ENCODE measurements at regions not wholly inside any gene's neighbourhood (a gene's known extent, or its start where the extent isn't known, plus 50 kb on each side); places are given as distances from the start of the nearest gene placed in this dataset.
"Not testable (repeated sequence)": the region's sequence is repeated elsewhere in the genome, so short reads cannot be mapped to it uniquely, and the experiment has no call there.

DNA sequence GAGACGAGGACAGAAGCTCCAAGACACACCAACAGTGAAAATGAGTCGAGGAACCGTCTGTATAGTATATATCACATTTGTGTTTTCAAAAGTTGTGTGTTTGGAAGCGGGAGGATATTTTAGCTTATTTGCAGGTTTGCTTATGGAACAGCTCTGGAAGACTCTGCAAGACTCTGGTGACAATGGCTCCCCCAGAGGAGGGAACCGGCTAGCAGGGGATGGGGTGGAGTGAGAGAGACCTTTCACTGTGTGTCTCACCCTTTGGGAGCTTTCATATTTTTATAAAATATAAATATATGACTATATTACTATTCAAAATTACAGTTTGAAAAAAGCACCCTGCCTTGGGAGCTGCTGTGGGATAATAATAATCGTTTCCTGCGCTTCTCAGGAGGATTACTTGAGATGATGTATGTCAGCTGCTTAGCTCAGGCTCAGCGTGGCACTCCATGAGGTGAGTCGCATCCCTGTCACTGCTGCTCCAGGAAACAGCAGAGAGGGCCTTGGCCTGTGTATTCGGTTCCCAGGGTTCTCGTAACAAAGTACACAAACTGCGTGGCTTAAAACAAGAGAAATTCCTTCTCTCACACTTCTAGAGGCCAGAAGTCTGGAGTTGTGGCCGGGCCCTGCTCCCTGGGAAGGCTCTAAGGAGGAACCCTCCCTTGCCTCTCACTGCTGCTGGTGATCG, 183.9 kb downstream of the FAM43A start:
- DNase-seq: no peak

DNA sequence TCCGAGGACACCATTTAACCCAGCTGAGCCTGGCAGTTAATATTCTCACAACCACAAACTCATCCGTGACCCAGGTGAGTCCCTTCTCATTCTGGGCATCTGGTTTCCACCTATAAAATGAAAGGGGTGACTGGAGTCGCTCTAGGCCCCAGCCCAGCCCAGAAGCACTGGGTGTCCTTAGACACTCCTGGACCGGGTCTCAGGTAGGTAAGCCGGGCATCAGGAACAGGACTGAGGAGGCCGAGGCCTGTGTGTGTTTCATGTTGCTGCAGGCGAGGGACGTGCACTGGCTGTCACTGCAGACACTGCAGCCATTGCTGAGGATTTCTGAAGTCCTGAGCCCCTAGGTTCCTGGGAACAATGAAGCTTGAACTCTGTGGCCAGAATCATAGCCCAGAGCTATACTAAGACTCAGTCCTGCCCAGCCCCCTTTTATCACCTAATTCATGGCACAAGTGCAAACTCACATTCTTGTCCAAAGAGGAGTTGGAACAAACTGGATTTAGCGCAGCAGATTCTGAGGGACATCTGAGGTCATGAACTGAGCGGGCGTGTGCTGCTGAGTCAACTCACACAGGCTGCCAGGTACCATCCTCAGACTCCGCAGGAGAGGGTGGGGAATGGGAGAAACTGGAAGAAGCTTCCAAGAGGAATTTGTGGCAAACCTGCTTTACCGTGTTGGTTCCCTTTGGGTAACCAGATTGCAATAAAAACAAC, 184.9 kb downstream of the FAM43A start:
- DNase-seq: no peak

DNA sequence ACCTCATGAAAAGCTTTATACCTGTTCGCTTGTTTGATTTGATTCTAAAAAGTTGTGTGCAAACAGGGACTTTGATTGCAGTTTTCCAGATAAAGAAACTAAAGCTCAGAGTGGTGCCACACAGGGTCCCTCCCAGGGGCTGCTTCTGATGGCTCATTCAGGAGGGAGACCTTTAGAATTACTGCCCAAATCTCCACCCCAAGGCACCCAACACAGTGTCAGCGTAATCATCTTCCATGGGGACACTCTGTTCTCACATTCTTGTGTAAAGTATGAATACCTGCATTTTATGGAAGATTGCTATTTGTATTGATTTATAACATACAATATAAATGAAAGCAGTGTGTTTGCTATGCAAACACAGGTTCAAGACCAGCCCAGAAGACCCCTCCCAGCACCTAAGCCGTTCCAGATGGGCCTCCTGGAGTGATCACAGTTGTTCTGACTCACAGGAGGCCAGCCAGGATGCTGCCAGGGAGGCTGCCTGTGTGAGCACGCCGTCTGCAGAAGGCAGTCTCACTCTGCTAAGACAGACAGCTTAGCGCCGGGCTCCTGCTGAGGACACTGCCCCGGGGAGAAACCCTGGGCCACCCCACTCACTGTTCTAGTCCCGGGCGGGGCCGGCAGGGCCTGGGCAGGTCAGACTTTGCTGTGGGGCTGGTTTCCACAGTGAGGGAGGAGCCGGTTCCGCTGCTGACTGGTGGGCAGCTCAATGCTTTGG, 185.6 kb downstream of the FAM43A start:
- DNase-seq: peak; percentile 94

DNA sequence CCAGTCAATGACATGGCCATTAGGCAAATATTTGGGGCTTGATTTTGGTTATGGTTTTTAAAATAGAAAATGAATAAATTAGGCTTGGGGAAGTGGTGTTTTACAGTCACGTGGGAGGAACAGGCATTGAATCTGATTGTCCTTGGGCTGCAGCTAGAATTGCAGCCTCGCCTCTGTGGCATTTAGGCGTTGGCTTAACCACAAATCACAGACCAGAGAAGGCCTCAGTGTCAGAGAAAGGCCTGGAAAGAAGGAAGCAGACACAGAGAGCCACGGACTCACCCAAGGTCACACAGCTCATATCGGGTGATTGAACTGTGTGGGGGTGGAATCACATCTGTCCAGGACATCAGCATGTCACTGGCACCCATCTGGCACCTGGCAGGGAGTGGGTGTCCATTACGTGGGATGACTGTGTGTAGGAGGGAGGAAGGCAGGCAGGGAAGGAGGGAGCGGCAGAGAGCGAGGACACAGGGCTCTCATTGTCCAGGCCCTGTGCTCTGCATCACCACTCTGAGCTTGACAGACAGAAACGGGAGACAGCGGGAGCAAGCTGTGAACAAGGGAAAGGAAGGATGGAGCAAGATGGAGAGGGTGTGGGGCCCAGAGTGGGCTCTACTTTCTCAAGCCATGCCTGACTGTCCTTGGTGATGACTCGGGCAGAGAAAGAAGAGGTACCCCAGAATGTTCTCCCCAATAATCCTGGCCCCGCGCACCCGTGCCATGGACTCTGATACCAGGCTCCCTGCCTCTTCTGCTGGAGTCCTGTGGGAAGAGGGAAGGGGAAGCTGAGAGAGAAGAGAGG, 186.4 kb downstream of the FAM43A start:
- peak; percentile 16 for DNase-seq

DNA sequence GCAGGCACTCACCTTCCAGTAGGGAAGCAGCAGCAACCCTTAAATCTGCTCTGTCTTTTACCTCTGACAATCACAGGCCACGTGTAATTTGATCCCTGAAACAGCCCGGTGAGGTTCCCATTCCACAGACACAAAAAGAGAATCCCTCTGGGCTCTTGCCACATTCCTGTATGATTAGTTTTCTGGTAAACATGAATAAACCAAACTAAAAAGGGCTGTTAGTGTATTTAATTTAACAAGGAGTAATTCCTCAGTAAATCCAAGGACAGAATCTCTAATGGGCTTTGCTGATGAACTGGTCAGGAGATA, 186.9 kb downstream of the FAM43A start:
- no peak for DNase-seq

DNA sequence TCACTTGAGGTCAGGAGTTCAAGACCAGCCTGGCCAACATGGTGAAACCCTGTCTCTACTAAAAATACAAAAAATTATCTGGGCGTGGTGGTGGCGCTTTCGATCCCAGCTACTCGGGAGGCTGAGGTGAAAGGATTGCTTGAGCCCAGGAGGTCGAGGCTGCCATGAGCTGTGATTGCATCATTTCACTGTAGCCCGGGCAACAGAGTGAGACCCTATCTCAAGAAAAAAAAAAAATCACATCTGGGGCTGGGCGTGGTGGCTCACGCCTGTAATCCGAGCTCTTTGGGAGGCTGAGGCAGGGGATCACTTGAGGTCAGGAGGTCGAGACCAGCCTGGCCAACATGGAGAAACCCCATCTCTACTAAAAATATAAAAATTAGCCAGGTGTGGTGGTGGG, 187.8 kb downstream of the FAM43A start:
- not testable (repeated sequence) for DNase-seq

DNA sequence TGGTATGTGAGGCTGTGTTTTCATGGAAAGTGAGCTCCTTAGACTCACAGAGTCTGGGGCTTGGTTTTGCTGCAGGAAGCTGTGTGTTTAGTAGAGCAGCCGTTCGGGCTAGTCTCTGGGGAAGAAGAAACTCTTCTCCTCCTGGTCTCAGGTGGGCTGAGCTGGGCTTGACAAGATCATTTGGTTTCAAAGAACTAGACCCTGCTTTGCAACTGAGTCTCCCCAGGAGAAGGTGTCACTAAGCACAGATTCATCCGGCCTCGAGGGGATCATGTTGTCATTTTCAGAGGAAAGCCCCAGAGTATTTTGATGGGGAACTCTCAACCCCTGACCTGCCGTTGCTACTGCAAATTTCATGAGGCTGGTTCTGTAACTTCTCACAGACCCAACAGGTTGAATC, 188.5 kb downstream of the FAM43A start:
- DNase-seq: no peak

DNA sequence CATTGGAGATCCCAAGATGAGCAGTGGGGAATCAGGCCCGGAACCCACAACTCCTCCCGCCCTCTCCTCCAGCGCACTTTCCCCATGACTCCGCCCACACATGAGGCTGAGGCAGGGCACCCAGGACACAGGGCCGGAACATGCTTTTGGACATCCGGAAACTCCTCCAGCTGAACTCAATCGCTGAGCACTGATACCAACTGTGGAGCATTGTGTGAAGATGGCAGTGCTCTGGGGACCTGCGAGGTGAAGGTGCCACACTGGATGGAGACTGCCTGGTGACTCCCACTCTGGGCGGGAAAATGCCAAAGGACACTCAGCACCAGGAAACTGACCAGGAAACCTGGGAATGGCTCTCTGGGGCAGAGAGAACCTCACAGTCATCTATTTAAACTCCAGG, 189.1 kb downstream of the FAM43A start:
- DNase-seq: no peak

DNA sequence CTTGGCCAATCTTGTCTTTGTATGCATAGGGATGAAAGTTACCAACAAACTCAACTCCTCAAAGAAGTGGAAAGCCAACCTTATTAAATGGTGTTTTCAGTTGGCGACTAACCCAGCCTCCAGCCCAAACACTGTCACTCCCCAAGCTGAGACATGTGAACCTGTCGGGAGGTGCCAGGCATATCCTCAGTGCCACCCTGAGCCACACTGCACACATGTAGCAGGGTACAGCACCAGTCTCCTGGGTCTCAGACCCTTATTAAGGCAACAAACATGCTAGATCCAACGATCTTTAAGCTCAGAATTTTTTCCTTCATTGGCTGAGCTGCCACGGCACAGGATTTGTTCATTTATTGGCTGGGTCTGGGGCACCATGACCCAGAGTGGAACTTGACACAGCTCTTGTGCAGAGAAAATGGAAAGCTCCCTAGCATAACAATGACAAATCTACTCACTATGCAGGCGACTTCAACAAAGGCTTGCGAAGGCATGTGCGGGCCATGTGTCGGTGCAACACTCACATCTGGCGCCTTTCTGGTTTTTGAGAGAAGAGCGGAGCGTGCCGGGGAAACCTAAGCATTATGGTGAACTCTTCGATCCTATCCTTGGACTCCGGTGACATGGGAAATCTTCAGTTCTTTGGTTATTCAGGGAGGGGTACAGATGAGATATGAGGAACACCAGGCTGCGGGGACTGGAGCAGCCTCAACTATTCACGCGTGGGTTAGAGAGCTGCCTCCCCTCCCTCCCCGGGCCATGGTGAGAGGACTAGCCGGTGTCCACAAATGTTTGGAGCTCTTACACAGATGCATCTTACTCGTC, 190.1 kb downstream of the FAM43A start:
- DNase-seq: no peak

DNA sequence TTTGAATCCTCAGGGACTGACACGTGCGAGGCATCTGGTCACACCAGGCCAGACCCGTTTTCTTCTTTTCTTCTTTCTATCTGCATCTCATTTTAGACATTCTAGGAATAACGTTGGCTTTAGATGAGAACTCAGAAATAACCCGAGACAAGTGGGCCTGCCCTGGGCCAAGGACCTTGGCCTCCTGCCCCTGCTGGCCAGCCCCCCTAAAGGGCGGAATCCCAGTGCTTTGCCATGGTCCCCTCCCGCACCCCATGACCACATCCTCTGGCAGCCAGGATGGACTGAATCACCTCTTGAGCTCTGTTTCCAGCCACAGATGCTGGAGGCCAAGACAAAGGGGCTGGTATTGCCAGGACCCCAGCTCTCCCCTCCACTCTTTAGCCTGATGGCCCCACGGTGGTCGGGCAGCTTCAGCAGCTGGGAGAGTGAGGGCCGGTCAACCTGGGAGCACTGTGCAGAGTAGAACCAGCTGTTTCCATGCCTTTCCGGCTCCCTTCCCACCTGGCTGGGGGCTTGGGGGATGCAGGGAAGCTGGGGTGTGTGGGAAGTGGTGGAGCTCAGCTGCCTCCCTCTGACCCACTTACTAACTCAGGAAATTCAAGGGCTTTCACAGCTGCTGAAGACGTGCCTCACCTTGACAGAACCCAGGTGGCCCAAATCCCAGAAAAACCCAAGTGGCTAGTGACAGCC, 190.9 kb downstream of the FAM43A start:
- no peak for DNase-seq

DNA sequence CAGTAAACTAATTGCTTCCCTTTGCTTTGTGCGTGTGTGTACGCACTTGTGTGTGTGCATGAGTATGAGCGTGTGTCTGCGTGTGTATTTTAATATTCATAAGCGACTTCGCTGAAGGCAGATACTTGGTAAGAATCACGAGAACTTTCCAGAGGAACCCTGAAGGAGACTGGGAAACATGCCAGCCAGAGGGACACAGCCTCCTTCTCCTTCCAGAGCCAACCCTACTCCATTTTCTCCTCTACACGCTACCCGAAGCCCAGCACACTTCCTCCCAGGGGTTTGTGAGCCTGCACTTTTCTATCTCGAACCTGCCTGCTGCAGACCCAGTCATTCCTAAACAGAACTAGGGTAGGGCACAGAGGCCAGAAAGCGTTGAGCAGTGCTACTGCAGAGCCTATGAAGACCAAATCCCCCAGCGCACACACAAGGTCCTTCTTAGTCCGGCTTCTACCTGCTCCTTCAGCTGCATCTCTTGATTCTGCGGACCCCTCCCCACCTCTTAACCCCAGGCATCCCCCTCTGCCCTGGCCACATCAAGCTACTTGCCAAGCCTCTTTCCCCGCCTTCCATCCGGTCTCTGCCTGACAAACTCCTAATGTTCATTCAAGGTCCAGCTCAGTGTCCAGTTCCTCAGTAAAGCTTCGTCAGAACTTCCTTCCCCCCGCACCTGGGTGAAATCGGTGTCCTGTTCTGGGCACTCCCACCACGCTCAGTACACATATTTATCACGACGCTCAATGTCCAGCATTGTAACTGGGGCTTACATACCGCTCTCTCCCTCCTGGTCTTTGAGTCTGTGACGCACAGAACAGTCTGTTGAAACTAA, 191.8 kb downstream of the FAM43A start:
- no peak for DNase-seq

DNA sequence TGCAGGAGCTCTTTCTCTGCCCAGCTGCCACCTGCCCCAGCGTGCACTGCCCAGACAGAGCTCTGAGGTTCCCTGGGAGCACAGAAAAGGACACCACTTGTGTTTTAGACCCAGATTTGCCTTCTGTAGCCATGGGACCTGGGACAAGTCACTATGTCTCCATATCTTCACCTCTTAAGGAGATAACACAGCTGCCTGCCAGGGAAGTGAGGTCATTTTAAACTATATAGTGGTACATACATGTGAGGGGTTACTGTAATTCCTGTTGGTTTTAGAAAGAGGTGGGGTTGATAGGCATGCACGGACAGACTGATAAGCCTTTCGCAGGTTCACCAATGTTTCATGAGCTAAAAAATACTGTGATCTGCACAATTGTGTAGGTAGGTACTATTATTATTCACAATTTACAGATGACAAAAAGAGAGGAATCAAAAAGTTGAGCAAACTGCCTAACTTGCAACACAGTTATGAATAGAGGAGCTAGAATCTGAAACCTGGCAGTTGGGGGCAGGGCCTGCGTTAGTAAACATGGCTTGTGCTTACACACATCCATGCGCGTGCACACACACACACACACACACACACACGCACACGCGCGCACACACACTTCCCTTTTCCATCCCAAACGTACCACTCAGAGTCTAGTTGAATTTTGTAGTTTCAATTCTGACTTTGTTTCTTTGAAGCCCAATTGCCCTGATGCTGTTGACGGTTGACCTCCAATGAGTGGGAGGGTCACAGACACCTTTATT, 193.6 kb downstream of the FAM43A start:
- DNase-seq: no peak

DNA sequence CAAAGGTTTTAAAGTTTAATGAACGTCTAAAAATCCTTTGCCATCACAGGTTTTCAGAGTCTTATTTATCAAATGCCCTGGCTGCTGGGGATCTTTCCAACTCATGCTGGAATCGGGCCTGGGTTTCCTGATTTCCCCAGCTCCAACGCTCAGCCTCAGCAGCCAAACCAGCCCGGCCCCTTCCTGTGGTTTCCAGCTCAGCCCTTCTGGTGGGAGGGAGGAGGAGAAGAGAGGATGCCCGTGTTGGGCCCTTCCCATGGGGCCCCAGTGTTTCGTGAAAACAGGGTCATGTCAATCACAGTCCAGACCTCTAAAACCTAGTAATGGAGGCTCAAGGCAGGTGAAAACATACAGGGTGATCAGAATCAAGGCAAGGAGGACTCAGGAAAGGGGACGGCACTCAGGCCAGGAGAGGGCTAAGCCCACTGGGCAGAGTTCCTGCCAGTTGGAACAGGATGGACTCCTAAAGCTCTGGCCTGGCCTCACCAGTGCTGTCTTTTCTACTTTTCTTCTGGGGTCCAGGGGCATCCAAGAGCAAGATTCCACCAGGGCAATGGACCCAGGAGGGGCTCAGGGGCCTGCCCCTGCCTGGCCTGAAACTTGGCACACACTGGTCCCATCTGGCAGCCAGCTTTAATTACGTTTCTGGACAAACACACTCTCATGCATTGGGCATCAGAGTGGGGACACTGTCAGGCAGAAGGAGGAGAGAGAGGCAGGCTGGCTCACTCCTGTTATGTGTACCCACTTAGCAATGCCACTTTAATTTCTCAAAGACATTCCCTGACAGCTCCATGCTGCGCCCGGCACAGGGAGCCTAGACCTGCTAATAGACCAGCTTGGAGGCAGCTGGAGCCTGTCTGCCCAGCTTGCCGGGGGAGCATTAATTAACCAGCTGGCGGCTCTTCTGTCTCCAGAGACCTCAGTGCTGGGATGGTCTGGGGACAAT, 194.6 kb downstream of the FAM43A start:
- DNase-seq: peak; percentile 97

DNA sequence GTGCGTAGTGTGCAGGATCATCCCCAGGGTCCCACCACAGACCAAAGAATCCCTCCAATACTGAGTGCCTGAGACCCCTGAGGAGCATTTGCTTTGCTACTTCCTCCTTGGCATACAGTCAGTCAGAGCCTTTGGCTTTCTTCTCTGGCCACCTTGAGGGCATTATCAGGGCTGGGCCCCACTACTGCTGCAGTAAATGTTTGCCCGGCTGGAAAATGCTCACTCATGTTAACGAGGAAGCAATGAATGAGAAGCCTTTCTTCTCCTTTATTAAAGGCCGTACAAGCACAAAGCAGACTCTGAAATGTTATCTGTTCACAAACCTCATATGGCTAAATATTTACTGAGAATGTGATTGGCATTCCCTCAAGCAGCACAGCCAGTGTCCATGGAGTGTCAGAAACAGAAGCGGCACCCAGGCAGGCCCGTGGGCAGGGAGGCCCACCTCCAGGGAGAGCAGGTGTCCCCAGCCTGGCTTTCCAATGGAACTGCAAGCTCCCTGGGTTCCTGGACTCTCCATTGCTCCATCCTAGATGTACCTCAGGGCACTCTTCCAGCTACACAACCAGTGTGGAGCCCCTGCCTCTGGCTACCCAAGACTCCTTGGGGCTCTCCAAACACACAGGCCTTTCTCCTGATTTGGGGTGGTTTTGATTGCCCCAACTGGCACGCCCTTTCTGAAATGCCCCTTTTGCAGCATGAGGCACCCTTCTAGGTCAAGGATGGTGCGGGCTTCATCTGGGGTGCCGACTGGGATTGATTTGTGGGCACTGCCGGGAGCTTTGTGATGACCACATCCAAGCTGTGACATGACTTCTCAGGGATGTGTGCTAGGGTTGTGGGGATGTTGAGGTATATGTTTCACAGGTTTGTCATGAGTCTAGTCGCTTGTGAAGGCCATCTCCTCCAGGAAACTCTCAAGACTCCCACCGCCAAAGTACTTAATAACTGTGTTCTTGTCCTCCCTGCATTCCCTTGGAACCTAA, 195.6 kb downstream of the FAM43A start:
- DNase-seq: no peak

DNA sequence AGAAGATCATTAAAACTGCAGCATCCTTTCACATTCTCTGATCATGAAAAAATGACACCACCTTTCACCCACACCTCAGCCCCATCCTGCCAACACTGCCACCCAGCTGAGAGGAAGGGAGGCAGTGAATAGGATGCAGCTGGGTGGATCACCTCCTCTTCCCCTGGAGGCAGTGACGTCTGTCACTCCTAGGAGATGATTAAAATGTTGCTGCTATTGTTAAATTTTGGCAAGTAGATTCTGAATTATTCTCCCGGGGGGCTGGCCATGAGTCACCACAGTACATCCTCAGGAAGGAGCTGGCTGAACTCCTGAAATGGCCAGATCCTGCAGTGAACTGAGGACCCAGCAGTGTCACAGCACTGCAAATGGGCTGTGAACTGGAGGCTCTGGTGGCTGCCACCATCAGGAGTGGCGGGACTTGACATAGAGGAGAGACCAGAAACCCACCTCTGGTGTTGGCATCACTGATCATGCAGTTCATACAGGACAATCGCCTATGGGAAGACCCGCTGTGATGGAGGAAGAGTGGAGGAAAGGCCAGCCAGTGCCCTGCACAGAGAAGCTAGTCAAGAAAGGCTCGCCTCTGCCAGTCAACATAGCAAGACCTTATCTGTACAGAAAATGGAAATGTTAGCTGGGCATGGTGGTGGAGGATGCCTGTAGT, 199.1 kb downstream of the FAM43A start:
- no peak for DNase-seq

DNA sequence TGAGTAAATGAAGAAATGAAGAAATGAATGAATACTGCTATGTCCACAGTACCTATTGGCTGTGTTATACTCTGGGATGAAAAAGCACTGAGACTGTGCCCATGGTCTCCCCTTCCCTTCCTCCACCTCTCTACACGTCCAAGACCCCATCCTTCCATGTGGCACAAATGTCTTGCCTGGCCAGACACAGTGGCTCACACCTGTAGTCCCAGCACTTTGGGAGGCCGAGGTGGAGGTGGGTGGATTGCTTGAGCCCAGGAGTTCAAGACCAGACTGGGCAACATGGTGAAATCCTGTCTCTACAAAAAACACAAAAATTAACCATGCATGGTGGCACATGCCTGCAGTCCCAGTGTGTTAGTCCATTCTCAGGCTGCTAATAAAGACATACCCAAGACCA, 200.1 kb downstream of the FAM43A start:
- DNase-seq: no peak

DNA sequence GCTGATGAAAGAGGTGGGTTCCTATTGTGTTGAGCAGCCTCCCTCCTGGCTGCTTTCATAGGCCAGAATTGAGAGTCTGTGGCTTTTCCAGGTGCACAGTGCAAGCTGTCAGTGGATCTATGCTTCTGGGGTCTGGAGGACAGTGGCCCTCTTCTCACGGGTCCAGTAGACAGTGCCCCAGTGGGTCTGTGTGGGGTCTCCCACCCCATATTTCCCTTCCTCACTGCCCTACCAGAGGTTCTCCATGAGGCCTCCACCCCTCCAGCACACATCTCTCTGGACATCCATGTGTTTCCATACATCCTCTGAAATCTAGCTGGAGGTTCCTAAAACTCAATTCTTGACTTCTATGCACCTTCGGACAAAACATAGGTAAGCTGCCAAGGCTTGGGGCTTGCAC, 201.2 kb downstream of the FAM43A start:
- DNase-seq: no peak

All from NCI-H524 treated with DMSO at 0.1 percent for 48 hours (cell line).